GM23248 (cell line): ENCODE measurements at regions not wholly inside any gene's neighbourhood (a gene's known extent, or its start where the extent isn't known, plus 50 kb on each side); places are given as distances from the start of the nearest gene placed in this dataset. TPM values are rescaled to one million over a fixed set of nuclear protein-coding genes. Genes with fewer than 3 reads are reported as not detected.

Experiments used
- DNase-seq: peaks from one replicate; pipeline ENCODE4 v3.0.0-alpha.2; 2015
- H2AFZ ChIP-seq: fragments of 200-600 bp; sonication (generic); 2 replicates; pipeline ENCODE4 v1.6.1; 2016; ENCODE audit warnings: antibody characterized with exemption
- H3F3A ChIP-seq: fragments of 200-600 bp; sonication (generic); 2 replicates; pipeline ENCODE4 v1.6.1; 2016; ENCODE audit warnings: mild to moderate bottlenecking, antibody characterized with exemption, mixed run types; ENCODE audit not compliant: insufficient read depth
- H3K27ac ChIP-seq: fragments of 200-600 bp; sonication (generic); 2 replicates; pipeline ENCODE4 v1.5.1; 2016; ENCODE audit warnings: mild to moderate bottlenecking
- H3K27me3 ChIP-seq: fragments of 200-600 bp; sonication (generic); replicated peaks from 2 replicates; pipeline ENCODE4 v1.6.1; 2016; ENCODE audit warnings: mild to moderate bottlenecking; ENCODE audit not compliant: insufficient read depth
- H3K36me3 ChIP-seq: fragments of 200-600 bp; sonication (generic); 2 replicates; pipeline ENCODE4 v1.6.1; 2016; ENCODE audit warnings: low read depth, mild to moderate bottlenecking
- H3K4me1 ChIP-seq: fragments of 200-600 bp; sonication (generic); 2 replicates; pipeline ENCODE4 v1.6.1; 2016; ENCODE audit warnings: mild to moderate bottlenecking; ENCODE audit not compliant: insufficient read depth
- H3K4me2 ChIP-seq: fragments of 200-600 bp; sonication (generic); one replicate; pipeline ENCODE4 v1.6.1; 2016; ENCODE audit warnings: mild to moderate bottlenecking; ENCODE audit not compliant: unreplicated experiment
- H3K4me3 ChIP-seq: fragments of 200-600 bp; sonication (generic); 2 replicates; pipeline ENCODE4 v1.5.1; 2016; ENCODE audit warnings: mild to moderate bottlenecking
- H3K79me2 ChIP-seq: fragments of 200-600 bp; sonication (generic); 2 replicates; pipeline ENCODE4 v1.6.1; 2016; ENCODE audit warnings: mild to moderate bottlenecking; ENCODE audit not compliant: insufficient read depth
- H3K9ac ChIP-seq: fragments of 200-600 bp; sonication (generic); 2 replicates; pipeline ENCODE4 v1.6.1; 2016; ENCODE audit warnings: mild to moderate bottlenecking
- H3K9me2 ChIP-seq: fragments of 200-600 bp; sonication (generic); 2 replicates; pipeline ENCODE4 v1.6.1; 2016; ENCODE audit warnings: mixed run types, mild to moderate bottlenecking, moderate library complexity; ENCODE audit not compliant: insufficient read depth
- H3K9me3 ChIP-seq: fragments of 200-600 bp; sonication (generic); one replicate; pipeline ENCODE4 v1.6.1; 2017; ENCODE audit warnings: low read depth
- H4K20me1 ChIP-seq: fragments of 200-600 bp; sonication (generic); 2 replicates; pipeline ENCODE4 v1.6.0; 2016; ENCODE audit not compliant: insufficient read depth
- EZH2 ChIP-seq: fragments of 200-600 bp; sonication (generic); IDR thresholded peaks from 2 replicates; pipeline ENCODE4 v1.6.1; 2018; ENCODE audit warnings: antibody characterized with exemption, mild to moderate bottlenecking; ENCODE audit not compliant: insufficient read depth, poor library complexity, severe bottlenecking
- EZH2phosphoT487 ChIP-seq: fragments of 200-600 bp; sonication (generic); IDR thresholded peaks from 2 replicates; pipeline ENCODE4 v1.6.1; 2018; ENCODE audit warnings: antibody characterized with exemption, moderate library complexity, mild to moderate bottlenecking, low read depth; ENCODE audit not compliant: insufficient read depth
- WGBS, 2 experiments: methylation state at CpG; one replicate each; pipeline ENCODE4 v1.1.6; 2015 to 2017; ENCODE audit warnings: low lambda C conversion rate in 2 of 2, low coverage in 1 of 2; ENCODE audit errors: missing lambda C conversion rate in 2 of 2; 5-methylcytosine and 5-hydroxymethylcytosine counted together
- in situ Hi-C: fragments of 300-500 bp; cut with MboI; formaldehyde crosslinking; loops from 2 replicates; pipeline ENCODE4 v1.15.0; 2020
- small RNA-seq: library from RNA; depleted of rRNA; stranded (forward); fragments of <200 nt; gene quantifications from one replicate; pipeline ENCODE3, GENCODE V24; 2014; ENCODE audit warnings: low read depth, low replicate concordance

DNA sequence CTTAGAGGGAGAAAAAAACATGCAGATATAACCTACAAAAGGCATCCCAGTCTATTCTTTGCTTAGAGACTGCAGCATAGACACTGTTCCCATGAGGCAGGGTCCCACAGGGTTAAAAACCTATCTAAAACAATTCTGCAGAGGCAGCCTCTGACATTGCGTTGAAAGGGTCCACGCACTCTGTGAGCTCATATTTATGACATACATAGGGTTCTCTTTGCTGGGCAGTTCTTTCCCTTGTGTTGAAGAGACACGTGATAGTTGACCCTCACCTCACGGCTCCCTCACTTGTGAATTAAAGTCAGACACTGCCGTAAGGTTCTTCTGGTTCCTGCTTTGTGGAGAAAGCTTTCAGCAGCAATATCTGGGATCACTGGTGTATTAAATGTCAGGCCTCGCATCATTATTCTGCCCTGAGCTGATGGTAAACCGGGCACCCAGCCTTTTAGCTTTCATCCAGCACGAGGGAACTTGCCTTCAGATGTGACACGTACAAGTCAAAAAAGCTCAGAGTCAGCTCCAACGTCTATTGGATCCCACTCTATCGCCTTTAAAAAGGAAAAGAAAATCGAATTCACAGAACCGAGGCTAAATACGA, 52.8 kb upstream of the HNRNPU start:
- H3K27me3 ChIP-seq, result no peaks in the 10 kb centered on the region
- no peak overlapping the region for H3K4me2 ChIP-seq
- H2AFZ ChIP-seq, result no peak overlapping the region
- DNase-seq, result no peak
- WGBS, 2 experiments, result 79 to 83% methylated on average over 14 of the region's 14 CpGs
- H4K20me1 ChIP-seq, result no peaks in the 10 kb centered on the region
- TF ChIP-seq EZH2phosphoT487 (no peak), EZH2 (no peak)
- no peaks in the 10 kb centered on the region for H3K36me3 ChIP-seq
- H3K79me2 ChIP-seq, result no peaks in the 10 kb centered on the region
- H3K9me3 ChIP-seq, result no peaks in the 10 kb centered on the region
- in situ Hi-C loops, result no loop called here
- no peaks in the 10 kb centered on the region for H3F3A ChIP-seq
- no peak overlapping the region for H3K9ac ChIP-seq
- no peaks in the 10 kb centered on the region for H3K9me2 ChIP-seq
- no peak overlapping the region for H3K4me3 ChIP-seq
- H3K4me1 ChIP-seq, result 0 out of 2 replicates have a peak, but pooled peaks cover 8% of the 10 kb centered on the region
- H3K27ac ChIP-seq, result no peak overlapping the region

GRCh38 chr1:244915736-244916135, 51.4 kb upstream of the HNRNPU start:
- Histone ChIP-seq H3K4me2 (no peak overlapping the region), H2AFZ (no peak overlapping the region), H3K9me3 (no peaks in the 10 kb centered on the region), H3K4me3 (no peak overlapping the region), H3K27ac (no peak overlapping the region), H4K20me1 (no peaks in the 10 kb centered on the region), H3K9me2 (no peaks in the 10 kb centered on the region), H3K36me3 (no peaks in the 10 kb centered on the region), H3K27me3 (no peaks in the 10 kb centered on the region), H3K9ac (no peak overlapping the region), H3K79me2 (no peaks in the 10 kb centered on the region), H3K4me1 (0 out of 2 replicates have a peak, but pooled peaks cover 8% of the 10 kb centered on the region), H3F3A (no peaks in the 10 kb centered on the region)
- no peak for TF ChIP-seq EZH2
- no peak for TF ChIP-seq EZH2phosphoT487
- DNase-seq, result no peak
- in situ Hi-C loops, result no loop called here
- 83% methylated on average over 7 of the region's 7 CpGs for WGBS, 2 experiments

GRCh38 chr1:244914761-244915160, 50.4 kb upstream of the HNRNPU start:
- in situ Hi-C loops, result no loop called here

More at GRCh38 chr1:244914761-244915160, 50.4 kb upstream of the HNRNPU start:
- Histone ChIP-seq H2AFZ (no peak overlapping the region), H3K27me3 (no peaks in the 10 kb centered on the region), H3K4me1 (0 out of 2 replicates have a peak, but pooled peaks cover 7% of the 10 kb centered on the region), H3K9me2 (no peaks in the 10 kb centered on the region), H3K9me3 (no peaks in the 10 kb centered on the region), H3K36me3 (no peaks in the 10 kb centered on the region), H4K20me1 (no peaks in the 10 kb centered on the region), H3K9ac (no peak overlapping the region), H3K4me3 (no peak overlapping the region), H3F3A (no peaks in the 10 kb centered on the region), H3K79me2 (no peaks in the 10 kb centered on the region), H3K4me2 (no peak overlapping the region), H3K27ac (no peak overlapping the region)
- TF ChIP-seq EZH2 (no peak), EZH2phosphoT487 (no peak)
- DNase-seq, result no peak
- WGBS, 2 experiments, result 92 to 96% methylated on average over 4 of the region's 4 CpGs

Small RNAs in the stretch of these regions (small RNA-seq; reads per million reads assigned to genes)
- gene RNU6-1089P (not detected), gene RNU6-947P (not detected), gene RNU6-999P (not detected)
